Endothelial cell of umbilical vein (primary cell): ENCODE measurements at regions not wholly inside any gene's neighbourhood (a gene's known extent, or its start where the extent isn't known, plus 50 kb on each side); places are given as distances from the start of the nearest gene placed in this dataset.
"Not testable (repeated sequence)": the region's sequence is repeated elsewhere in the genome, so short reads cannot be mapped to it uniquely, and the experiment has no call there.

Source experiments
- BruUV-seq: library from RNA; stranded (reverse); fragments of 400-500 nt; replicated peaks from 2 replicates; lab custom pipeline; 2021; lab: Mats Ljungman, UMichigan
- CTCF ChIA-PET: fragments of 300-600, 350-600 bp; sonication (Branson Sonifier 250); formaldehyde crosslinking; loops from one replicate; lab custom pipeline; 2021; ENCODE audit warnings: antibody characterized with exemption, inconsistent platforms; lab: Charles Lee
- POLR2A ChIA-PET: fragments of 300-600, 350-600 bp; sonication (Branson Sonifier 250); formaldehyde crosslinking; loops from one replicate; lab custom pipeline; 2021; ENCODE audit warnings: antibody characterized with exemption, inconsistent platforms; lab: Charles Lee
- DNase-seq: peaks from one replicate; pipeline ENCODE4 v3.0.0-alpha.2; 2011; ENCODE audit warnings: low read depth, low spot score
- FAIRE-seq: peaks from 2 replicates; lab custom pipeline; 2011; peaks lifted over from hg19 to GRCh38; lab: Jason Lieb, UNC
- H2AFZ ChIP-seq: 2 replicates; pipeline ENCODE4 v1.6.0; 2012; ENCODE audit warnings: low read depth, low read length, control low read depth, inconsistent platforms
- H3K27ac ChIP-seq: 2 replicates; pipeline ENCODE4 v1.5.1; 2011; ENCODE audit warnings: low read depth, mild to moderate bottlenecking, control low read depth, low read length, moderate library complexity; ENCODE audit not compliant: insufficient read depth
- H3K27me3 ChIP-seq, 2 experiments: 2 replicates each; pipeline versions ENCODE4 v1.6.0 to v1.6.1; 2011; ENCODE audit warnings: low read length in 2 of 2, mixed read lengths in 1 of 2; ENCODE audit not compliant: control insufficient read depth in 2 of 2, insufficient read depth in 2 of 2
- H3K36me3 ChIP-seq, 2 experiments: 2 replicates in 1 of 2; 3 replicates in 1 of 2; pipeline ENCODE4 v1.5.1; 2011; ENCODE audit warnings: low read length in 2 of 2, mild to moderate bottlenecking in 1 of 2, moderate library complexity in 1 of 2; ENCODE audit not compliant: control insufficient read depth in 2 of 2, insufficient read depth in 2 of 2; ENCODE audit errors: extremely low read depth in 1 of 2
- H3K4me1 ChIP-seq: 3 replicates; pipeline ENCODE4 v1.5.1; 2011; ENCODE audit warnings: mild to moderate bottlenecking, low read length; ENCODE audit not compliant: control insufficient read depth, insufficient read depth; ENCODE audit errors: extremely low read depth
- H3K4me2 ChIP-seq: 2 replicates; pipeline ENCODE4 v1.6.1; 2011; ENCODE audit warnings: low read length, control low read depth, mixed read lengths; ENCODE audit not compliant: insufficient read depth
- H3K4me3 ChIP-seq, 3 experiments: fragments of 200-600 bp in 1 of 3; sonication (generic), shearing (Covaris generic) in 1 of 3; replicated peaks in 1 of 3; 2 replicates each; pipeline ENCODE4 v1.5.1; 2011 to 2016; ENCODE audit warnings: control low read depth in 3 of 3, low read length in 3 of 3, mild to moderate bottlenecking in 2 of 3, inconsistent platforms in 1 of 3, low read depth in 1 of 3, moderate library complexity in 1 of 3; ENCODE audit not compliant: insufficient read depth in 1 of 3
- H3K79me2 ChIP-seq: 2 replicates; pipeline ENCODE4 v1.6.0; 2012; ENCODE audit warnings: low read length, inconsistent platforms; ENCODE audit not compliant: control insufficient read depth, insufficient read depth
- H3K9ac ChIP-seq: replicated peaks from 2 replicates; pipeline ENCODE3; 2011; ENCODE audit warnings: low read length, control low read depth; ENCODE audit not compliant: insufficient read depth; ENCODE audit errors: extremely low read depth
- H3K9me1 ChIP-seq: replicated peaks from 3 replicates; pipeline ENCODE4 v1.6.0; 2011; ENCODE audit warnings: mild to moderate bottlenecking, low read length; ENCODE audit not compliant: control insufficient read depth, insufficient read depth; ENCODE audit errors: extremely low read depth
- H3K9me3 ChIP-seq: replicated peaks from 2 replicates; pipeline ENCODE4 v1.5.1; 2012; ENCODE audit warnings: low read length, inconsistent platforms; ENCODE audit not compliant: control insufficient read depth, insufficient read depth
- H4K20me1 ChIP-seq: replicated peaks from 2 replicates; pipeline ENCODE3; 2011; ENCODE audit warnings: mild to moderate bottlenecking, low read length; ENCODE audit not compliant: control insufficient read depth, insufficient read depth; ENCODE audit errors: extremely low read depth
- GATA2 ChIP-seq: IDR thresholded peaks from 2 replicates; pipeline ENCODE4 v1.7.0; 2011; ENCODE audit warnings: low read depth, mild to moderate bottlenecking, moderate library complexity, mixed read lengths, low read length; ENCODE audit not compliant: insufficient read length, insufficient read depth
- JUN ChIP-seq: IDR thresholded peaks from 2 replicates; pipeline ENCODE4 v1.6.1; 2011; ENCODE audit warnings: borderline replicate concordance, low read depth; ENCODE audit not compliant: insufficient read length, insufficient read depth
- MYC ChIP-seq: IDR thresholded peaks from one replicate; pipeline ENCODE4 v1.6.1; 2011; ENCODE audit warnings: mild to moderate bottlenecking, low read depth, low read length
- POLR2A ChIP-seq: IDR thresholded peaks from 2 replicates; pipeline ENCODE4 v1.6.1; 2012; ENCODE audit warnings: low read depth, mild to moderate bottlenecking, control low read depth, low read length
- POLR2AphosphoS5 ChIP-seq: IDR thresholded peaks from 2 replicates; pipeline ENCODE4 v1.6.1; 2012; ENCODE audit warnings: low read depth, mild to moderate bottlenecking, control low read depth, low read length, moderate library complexity; ENCODE audit not compliant: insufficient read depth
- dilution Hi-C: fragments of 300-500 bp; cut with MboI; formaldehyde crosslinking; loops from one replicate; pipeline ENCODE4 v1.15.0; 2019; ENCODE audit warnings: low sequenced_read_pairs; ENCODE audit not compliant: extremely low pct_ligation_motif_present
- intact Hi-C: fragments of 100-400 bp; cut with micrococcal nuclease; formaldehyde crosslinking; loops from one replicate; pipeline ENCODE4 v1.10.0; 2022
- TF ChIP-seq, protein P1 (sequence below), 2 donors: IDR thresholded peaks; 1 replicate in 1 of 2; 2 replicates in 1 of 2; pipeline ENCODE4 v1.5.1; 2011; ENCODE audit warnings: low read length in 2 of 2, mild to moderate bottlenecking in 2 of 2, moderate library complexity in 2 of 2, control low read depth in 1 of 2, inconsistent platforms in 1 of 2, low read depth in 1 of 2; ENCODE audit not compliant: insufficient read depth in 1 of 2; ENCODE audit errors: extremely low read depth in 1 of 2

DNA sequence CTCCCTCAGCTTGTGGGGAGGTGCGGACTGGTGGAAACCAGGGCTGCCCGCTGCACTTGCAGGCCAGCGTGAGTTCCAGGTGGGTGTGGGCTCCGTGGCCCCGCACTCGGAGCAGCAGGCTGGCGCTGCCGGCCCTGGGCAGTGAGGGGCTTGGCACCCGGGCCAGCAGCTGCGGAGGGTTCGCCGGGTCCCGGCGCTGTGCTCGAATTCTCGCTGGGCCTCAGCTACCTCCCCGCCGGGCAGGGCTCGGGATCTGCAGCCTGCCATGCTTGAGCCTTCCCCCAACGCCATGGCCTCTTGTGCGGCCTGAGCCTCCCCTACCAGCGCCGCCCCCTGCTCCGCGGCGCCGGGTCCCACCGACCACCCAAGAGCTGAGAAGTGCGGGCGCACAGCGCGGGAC lies 71.6 kb upstream of the ADGRL1 start:
- H3K4me1 ChIP-seq = no peaks in the 10 kb centered on the region
- POLR2A ChIA-PET = no interaction called here

DNA sequence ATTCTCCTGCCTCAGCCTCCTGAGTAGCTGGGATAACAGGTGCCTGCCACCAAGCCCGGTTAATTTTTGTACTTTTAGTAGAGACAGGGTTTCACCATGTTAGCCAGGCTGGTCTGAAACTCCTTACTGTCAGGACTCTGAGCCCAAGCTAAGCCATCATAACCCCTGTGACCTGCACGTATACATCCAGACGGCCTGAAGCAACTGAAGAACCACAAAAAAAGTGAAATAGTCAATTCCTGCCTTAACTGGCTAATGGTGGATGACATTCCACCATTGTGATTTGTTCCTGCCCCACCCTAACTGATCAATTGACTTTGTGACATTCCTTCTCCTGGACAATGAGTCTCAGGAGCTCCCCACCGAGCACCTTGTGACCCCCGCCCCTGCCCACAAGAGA lies 69.9 kb upstream of the ADGRL1 start:
- DNase-seq, BruUV-seq, H3K36me3 ChIP-seq, H3K4me3 ChIP-seq, H3K79me2 ChIP-seq, H3K27ac ChIP-seq, H3K9me1 ChIP-seq, H4K20me1 ChIP-seq, FAIRE-seq, H3K4me1 ChIP-seq, H3K9ac ChIP-seq, POLR2A ChIA-PET, H3K4me2 ChIP-seq, dilution Hi-C loops, H2AFZ ChIP-seq, H3K9me3 ChIP-seq, intact Hi-C loops, H3K27me3 ChIP-seq: not testable (repeated sequence)
- CTCF ChIA-PET = interaction anchor here (0.6 kb wide), 2 partner anchors 10 to 73 kb away, joined by 3 to 4 read pairs; no protein-coding TSS in a partner anchor

More for the DNA sequence above, 71.6 kb upstream of the ADGRL1 start:
- CTCF ChIA-PET = interaction anchor here (0.8 to 2.2 kb wide), 3 partner anchors 60 to 78 kb away, joined by 3 to 5 read pairs (median 3); no protein-coding TSS in a partner anchor
- dilution Hi-C loops (no loop called here), intact Hi-C loops (no loop called here)
- peaks cover 3 to 4% of the 10 kb centered on the region in 2 experiments for H3K27me3 ChIP-seq
- no peaks in the 10 kb centered on the region for H4K20me1 ChIP-seq
- no peaks in the 10 kb centered on the region for H3K79me2 ChIP-seq
- H2AFZ ChIP-seq = no peak overlapping the region
- no TSS peak for BruUV-seq
- H3K36me3 ChIP-seq = no peaks in the 10 kb centered on the region
- no peak overlapping the region for H3K9ac ChIP-seq
- TF ChIP-seq POLR2AphosphoS5 (no peak), GATA2 (no peak), POLR2A (no peak), MYC (no peak), JUN (no peak)
- TF ChIP-seq, protein P1, sequence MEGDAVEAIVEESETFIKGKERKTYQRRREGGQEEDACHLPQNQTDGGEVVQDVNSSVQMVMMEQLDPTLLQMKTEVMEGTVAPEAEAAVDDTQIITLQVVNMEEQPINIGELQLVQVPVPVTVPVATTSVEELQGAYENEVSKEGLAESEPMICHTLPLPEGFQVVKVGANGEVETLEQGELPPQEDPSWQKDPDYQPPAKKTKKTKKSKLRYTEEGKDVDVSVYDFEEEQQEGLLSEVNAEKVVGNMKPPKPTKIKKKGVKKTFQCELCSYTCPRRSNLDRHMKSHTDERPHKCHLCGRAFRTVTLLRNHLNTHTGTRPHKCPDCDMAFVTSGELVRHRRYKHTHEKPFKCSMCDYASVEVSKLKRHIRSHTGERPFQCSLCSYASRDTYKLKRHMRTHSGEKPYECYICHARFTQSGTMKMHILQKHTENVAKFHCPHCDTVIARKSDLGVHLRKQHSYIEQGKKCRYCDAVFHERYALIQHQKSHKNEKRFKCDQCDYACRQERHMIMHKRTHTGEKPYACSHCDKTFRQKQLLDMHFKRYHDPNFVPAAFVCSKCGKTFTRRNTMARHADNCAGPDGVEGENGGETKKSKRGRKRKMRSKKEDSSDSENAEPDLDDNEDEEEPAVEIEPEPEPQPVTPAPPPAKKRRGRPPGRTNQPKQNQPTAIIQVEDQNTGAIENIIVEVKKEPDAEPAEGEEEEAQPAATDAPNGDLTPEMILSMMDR (IDR thresholded peaks at IDR 0.05; ENCODE audit: extremely low read depth in 1 of 2, insufficient read depth in 1 of 2, low read depth in 1 of 2, low read length in 2 of 2) = no peak
- no peaks in the 10 kb centered on the region for H3K9me1 ChIP-seq
- H3K4me3 ChIP-seq = no peak overlapping the region
- FAIRE-seq = no peak
- no peak for DNase-seq
- no peak overlapping the region for H3K4me2 ChIP-seq
- H3K9me3 ChIP-seq = no peaks in the 10 kb centered on the region
- H3K27ac ChIP-seq = no peak overlapping the region
